ENCODE measurements at regions not wholly inside any gene's neighbourhood (a gene's known extent, or its start where the extent isn't known, plus 50 kb on each side); places are given as distances from the start of the nearest gene placed in this dataset.

GRCh38 chr2:12968399-12968798 is 251.7 kb downstream of the TRIB2 start:
- no peak for TF ChIP-seq CTCF (IDR thresholded peaks at IDR 0.05)
- TF ChIP-seq EZH2phosphoT487 (IDR thresholded peaks at IDR 0.05) = no peak
